SU-DHL-6 (cell line): ENCODE measurements at regions not wholly inside any gene's neighbourhood (a gene's known extent, or its start where the extent isn't known, plus 50 kb on each side); places are given as distances from the start of the nearest gene placed in this dataset.

Experiments
- H2AFZ ChIP-seq: fragments of 200-600 bp; sonication (generic); 2 replicates; pipeline ENCODE4 v1.6.1; 2014; ENCODE audit warnings: low read depth, mild to moderate bottlenecking, moderate library complexity, mixed read lengths, antibody characterized with exemption, low read length; ENCODE audit not compliant: severe bottlenecking
- H3F3A ChIP-seq: fragments of 200-600 bp; shearing (Covaris generic); 2 replicates; pipeline ENCODE4 v1.6.0; 2016; ENCODE audit warnings: antibody characterized with exemption, mild to moderate bottlenecking; ENCODE audit not compliant: insufficient read depth
- H3K27ac ChIP-seq: fragments of 200-600 bp; sonication (generic); 2 replicates; pipeline ENCODE4 v1.5.1; 2016; ENCODE audit warnings: low read depth, mild to moderate bottlenecking, low read length, moderate library complexity, mixed read lengths
- H3K27me3 ChIP-seq: fragments of 200-600 bp; sonication (generic), shearing (Covaris generic); 2 replicates; pipeline ENCODE4 v1.6.0; 2014; ENCODE audit warnings: mild to moderate bottlenecking, low read length
- H3K36me3 ChIP-seq: fragments of 200-600 bp; sonication (generic); 2 replicates; pipeline ENCODE4 v1.6.1; 2014; ENCODE audit warnings: mild to moderate bottlenecking, low read length, mixed read lengths
- H3K4me2 ChIP-seq: fragments of 300-600, 200-600 bp; shearing (Covaris generic), sonication (generic); 2 replicates; pipeline ENCODE4 v1.6.0; 2014; ENCODE audit warnings: low read length, low read depth, mild to moderate bottlenecking; ENCODE audit not compliant: poor library complexity, severe bottlenecking
- H3K4me3 ChIP-seq: fragments of 200-600 bp; sonication (generic); 2 replicates; pipeline ENCODE4 v1.5.1; 2014; ENCODE audit warnings: antibody characterized with exemption, low read length, mild to moderate bottlenecking, mixed read lengths; ENCODE audit not compliant: insufficient read depth, poor library complexity, severe bottlenecking
- H3K79me2 ChIP-seq: fragments of 200-600 bp; sonication (generic); 2 replicates; pipeline ENCODE4 v1.6.1; 2014; ENCODE audit warnings: mild to moderate bottlenecking, low read length, moderate library complexity; ENCODE audit not compliant: insufficient read depth
- H3K9ac ChIP-seq: fragments of 200-600 bp; sonication (generic); 2 replicates; pipeline ENCODE4 v1.7.0; 2014; ENCODE audit warnings: mild to moderate bottlenecking, low read length
- H3K9me2 ChIP-seq: fragments of 200-600 bp; sonication (generic); replicated peaks from 2 replicates; pipeline ENCODE4 v1.6.1; 2014; ENCODE audit warnings: low read length; ENCODE audit not compliant: insufficient read depth
- H3K9me3 ChIP-seq: fragments of 200-600 bp; sonication (generic); 2 replicates; pipeline ENCODE4 v1.6.1; 2014; ENCODE audit warnings: low read length, mixed read lengths; ENCODE audit not compliant: insufficient read depth
- H4K20me1 ChIP-seq: fragments of 200-600 bp; sonication (generic); 2 replicates; pipeline ENCODE4 v1.6.1; 2014; ENCODE audit warnings: low read depth, mild to moderate bottlenecking, antibody characterized with exemption, low read length, moderate library complexity, mixed read lengths
- EZH2phosphoT487 ChIP-seq: fragments of 200-600 bp; sonication (generic), shearing (Covaris generic); conservative IDR thresholded peaks from 2 replicates; pipeline ENCODE4 v1.6.1; 2018; ENCODE audit warnings: mild to moderate bottlenecking, antibody characterized with exemption, low read length, moderate library complexity, mixed read lengths
- TF ChIP-seq, protein P1 (sequence below): fragments of 200-600 bp; sonication (generic); IDR thresholded peaks from one replicate; pipeline ENCODE4 v1.5.1; 2017; ENCODE audit warnings: antibody characterized with exemption, mild to moderate bottlenecking, low read length, moderate library complexity; ENCODE audit not compliant: insufficient read depth, poor library complexity, severe bottlenecking

DNA sequence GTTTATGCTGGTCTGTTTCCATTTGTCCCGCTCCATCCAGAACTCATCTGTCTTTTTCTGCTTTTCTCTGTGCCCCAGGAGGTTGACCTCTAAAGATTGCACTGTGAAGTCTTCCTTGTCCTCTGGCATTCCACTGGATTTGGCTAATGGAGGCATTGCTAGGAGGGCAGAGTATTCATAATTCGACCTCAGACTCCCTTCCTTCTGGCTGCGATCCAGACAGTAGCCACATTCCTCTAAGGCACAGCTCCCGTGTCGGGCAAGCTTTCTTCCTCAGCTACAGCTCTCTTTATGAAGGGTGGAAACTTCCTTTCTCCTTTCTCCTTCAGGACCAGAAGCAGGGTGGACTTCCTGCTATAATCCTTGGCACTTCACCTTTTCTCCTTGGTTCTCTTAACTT is 175.9 kb downstream of the BAMBI start:
- TF ChIP-seq EZH2phosphoT487 = no peak
- TF ChIP-seq, protein P1, sequence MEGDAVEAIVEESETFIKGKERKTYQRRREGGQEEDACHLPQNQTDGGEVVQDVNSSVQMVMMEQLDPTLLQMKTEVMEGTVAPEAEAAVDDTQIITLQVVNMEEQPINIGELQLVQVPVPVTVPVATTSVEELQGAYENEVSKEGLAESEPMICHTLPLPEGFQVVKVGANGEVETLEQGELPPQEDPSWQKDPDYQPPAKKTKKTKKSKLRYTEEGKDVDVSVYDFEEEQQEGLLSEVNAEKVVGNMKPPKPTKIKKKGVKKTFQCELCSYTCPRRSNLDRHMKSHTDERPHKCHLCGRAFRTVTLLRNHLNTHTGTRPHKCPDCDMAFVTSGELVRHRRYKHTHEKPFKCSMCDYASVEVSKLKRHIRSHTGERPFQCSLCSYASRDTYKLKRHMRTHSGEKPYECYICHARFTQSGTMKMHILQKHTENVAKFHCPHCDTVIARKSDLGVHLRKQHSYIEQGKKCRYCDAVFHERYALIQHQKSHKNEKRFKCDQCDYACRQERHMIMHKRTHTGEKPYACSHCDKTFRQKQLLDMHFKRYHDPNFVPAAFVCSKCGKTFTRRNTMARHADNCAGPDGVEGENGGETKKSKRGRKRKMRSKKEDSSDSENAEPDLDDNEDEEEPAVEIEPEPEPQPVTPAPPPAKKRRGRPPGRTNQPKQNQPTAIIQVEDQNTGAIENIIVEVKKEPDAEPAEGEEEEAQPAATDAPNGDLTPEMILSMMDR = no peak
- H3K4me3 ChIP-seq = no peak overlapping the region
- no peak overlapping the region for H3K9ac ChIP-seq
- H3K36me3 ChIP-seq = no peaks in the 10 kb centered on the region
- H3K27ac ChIP-seq = no peak overlapping the region
- no peaks in the 10 kb centered on the region for H3K27me3 ChIP-seq
- H4K20me1 ChIP-seq = no peaks in the 10 kb centered on the region
- no peak overlapping the region for H3K4me2 ChIP-seq
- no peaks in the 10 kb centered on the region for H3K9me3 ChIP-seq
- H3K79me2 ChIP-seq = no peaks in the 10 kb centered on the region
- no peaks in the 10 kb centered on the region for H3K9me2 ChIP-seq
- no peak overlapping the region for H2AFZ ChIP-seq
- H3F3A ChIP-seq = no peaks in the 10 kb centered on the region

DNA sequence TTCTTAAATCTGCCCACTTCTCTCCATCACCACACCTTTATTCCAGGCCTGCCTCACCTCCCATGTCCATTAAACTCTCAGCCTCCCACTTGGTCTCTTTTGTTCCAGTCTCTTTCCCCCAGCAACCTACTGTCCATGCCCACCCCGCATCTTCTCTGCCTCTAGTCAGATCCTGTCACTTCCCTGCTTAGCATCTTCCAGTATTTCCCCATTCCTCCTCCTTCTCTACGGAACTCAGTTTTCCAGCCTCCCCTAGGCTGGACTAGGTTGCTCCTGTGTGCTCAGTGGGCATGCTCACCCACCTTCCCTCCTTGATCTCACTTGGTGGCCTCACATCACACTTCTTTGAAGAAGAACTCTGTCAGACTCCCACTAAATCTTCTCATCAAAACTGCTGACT is 179.8 kb downstream of the BAMBI start:
- no peaks in the 10 kb centered on the region for H3K9me2 ChIP-seq

DNA sequence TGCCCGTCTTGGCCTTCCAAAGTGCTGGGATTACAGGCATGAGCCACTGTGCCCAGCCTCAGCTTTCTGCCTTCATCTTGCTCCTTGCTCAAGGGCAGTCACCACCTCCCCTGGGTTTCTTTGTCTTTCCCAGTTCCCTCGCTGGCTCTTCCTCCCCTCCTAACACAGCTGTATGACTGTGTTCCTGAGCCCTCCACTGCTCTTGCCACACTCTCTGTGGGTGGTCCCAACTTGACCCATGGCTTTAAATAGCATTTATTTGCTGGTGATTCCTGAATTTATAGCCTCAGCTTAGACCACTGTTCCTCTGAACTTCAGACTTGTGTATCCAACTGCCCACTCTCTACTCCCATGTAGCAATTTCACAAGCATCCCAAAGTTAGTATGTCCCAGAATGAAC is 181.3 kb downstream of the BAMBI start:
- Histone ChIP-seq H3K36me3 (no peaks in the 10 kb centered on the region), H3F3A (no peaks in the 10 kb centered on the region), H4K20me1 (no peaks in the 10 kb centered on the region), H3K79me2 (no peaks in the 10 kb centered on the region), H3K4me3 (no peak overlapping the region), H3K9me3 (no peaks in the 10 kb centered on the region), H3K9ac (no peak overlapping the region), H3K27ac (no peak overlapping the region), H3K9me2 (no peaks in the 10 kb centered on the region), H3K4me2 (no peak overlapping the region), H2AFZ (no peak overlapping the region), H3K27me3 (no peaks in the 10 kb centered on the region)
- TF ChIP-seq EZH2phosphoT487 = no peak
- TF ChIP-seq, protein P1 = no peak

More for the DNA sequence above, 179.8 kb downstream of the BAMBI start:
- Histone ChIP-seq H3F3A (no peaks in the 10 kb centered on the region), H3K9ac (no peak overlapping the region), H3K36me3 (no peaks in the 10 kb centered on the region), H3K79me2 (no peaks in the 10 kb centered on the region), H3K9me3 (no peaks in the 10 kb centered on the region), H3K27ac (no peak overlapping the region), H2AFZ (no peak overlapping the region), H3K4me2 (no peak overlapping the region), H3K4me3 (no peak overlapping the region), H3K27me3 (no peaks in the 10 kb centered on the region), H4K20me1 (no peaks in the 10 kb centered on the region)
- no peak for TF ChIP-seq EZH2phosphoT487
- TF ChIP-seq, protein P1 = no peak
